Kidney tubule cell (primary cell): ENCODE measurements at regions not wholly inside any gene's neighbourhood (a gene's known extent, or its start where the extent isn't known, plus 50 kb on each side); places are given as distances from the start of the nearest gene placed in this dataset.
A peak's percentile ranks its signal among the peaks of the same experiment; 100 is the strongest.
"Not testable (repeated sequence)": the region's sequence is repeated elsewhere in the genome, so short reads cannot be mapped to it uniquely, and the experiment has no call there.

Experiments
- DNase-seq: peaks from one replicate; pipeline ENCODE4 v3.0.0-alpha.2; 2018; ENCODE audit warnings: low spot score

DNA sequence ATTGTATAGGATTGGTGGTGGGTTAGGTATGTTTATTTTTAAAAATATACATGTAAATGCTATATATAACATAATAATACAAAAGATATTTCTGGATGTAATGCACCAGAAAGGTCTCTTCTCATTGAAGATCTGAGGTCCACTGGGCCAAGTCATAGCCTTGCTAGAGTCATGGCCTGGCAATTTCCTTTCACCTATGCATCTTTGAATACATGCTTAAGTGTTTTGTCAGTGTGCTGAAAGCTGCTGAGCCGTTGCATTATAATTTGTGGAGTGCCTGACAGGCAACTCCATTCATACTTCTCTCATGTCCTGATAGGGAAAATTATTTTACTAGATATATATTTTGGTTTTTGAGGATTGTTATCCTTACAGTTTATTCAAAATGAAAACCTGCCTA, 410.2 kb upstream of the CT83 start:
- peak; percentile 70 for DNase-seq

DNA sequence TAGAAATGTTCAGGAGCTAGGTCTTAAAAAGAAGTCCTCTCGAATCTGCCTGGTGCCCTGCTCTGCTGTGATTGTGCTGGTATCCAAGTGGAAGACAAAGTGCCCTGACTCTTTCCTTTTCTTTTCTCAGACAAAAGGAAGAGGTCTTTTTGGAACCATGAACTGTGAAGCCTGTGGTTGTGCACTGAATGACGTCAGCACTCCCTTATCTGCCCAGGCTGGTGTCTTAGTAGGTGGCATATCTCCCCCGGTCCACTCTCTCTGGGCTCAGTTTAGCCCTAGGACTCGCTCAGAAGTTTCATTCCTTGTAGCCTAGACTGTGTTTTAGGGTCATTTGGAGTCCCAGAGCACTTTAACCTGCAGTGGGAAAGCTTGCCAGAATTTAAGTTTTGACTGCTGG, 400.3 kb upstream of the CT83 start:
- no peak for DNase-seq

DNA sequence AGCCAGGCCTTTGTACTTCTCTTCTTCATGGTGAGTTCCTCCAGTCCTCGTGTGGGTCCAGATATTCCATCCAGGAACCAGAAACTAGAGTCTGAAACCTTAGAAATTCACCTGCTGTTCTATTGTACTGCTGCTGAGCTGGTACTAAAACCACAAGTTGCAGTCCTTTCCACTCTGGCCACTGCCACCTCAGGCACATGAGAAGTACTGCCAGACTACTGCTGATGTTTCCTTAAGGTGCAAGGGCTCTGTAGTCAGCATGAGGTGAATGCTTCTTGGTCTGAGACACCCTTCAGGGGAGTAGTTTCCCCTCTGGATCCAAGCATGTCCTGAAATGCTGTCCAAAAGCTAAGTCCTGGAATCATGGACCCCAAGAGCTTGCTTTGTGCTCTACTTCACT, 399.6 kb upstream of the CT83 start:
- no peak for DNase-seq

DNA sequence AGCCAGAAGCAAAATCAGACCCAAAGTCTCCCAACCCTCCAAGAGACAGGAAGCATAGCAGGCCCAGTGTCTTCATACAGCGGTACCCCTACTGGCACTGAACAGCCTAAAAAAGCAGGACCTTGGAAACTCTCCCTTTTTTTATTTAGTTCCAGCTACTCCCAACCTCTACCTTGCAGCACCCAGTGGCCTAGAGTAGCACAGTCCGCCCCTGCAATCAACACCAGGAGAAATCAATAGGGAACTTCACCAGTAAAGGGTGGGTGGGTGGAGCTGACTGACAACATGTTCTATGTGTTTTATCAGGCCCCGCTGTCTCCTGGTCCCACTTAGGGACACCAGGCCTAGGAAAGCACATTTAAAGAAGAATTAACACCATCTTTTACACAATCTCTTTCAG, 378.5 kb upstream of the CT83 start:
- no peak for DNase-seq

DNA sequence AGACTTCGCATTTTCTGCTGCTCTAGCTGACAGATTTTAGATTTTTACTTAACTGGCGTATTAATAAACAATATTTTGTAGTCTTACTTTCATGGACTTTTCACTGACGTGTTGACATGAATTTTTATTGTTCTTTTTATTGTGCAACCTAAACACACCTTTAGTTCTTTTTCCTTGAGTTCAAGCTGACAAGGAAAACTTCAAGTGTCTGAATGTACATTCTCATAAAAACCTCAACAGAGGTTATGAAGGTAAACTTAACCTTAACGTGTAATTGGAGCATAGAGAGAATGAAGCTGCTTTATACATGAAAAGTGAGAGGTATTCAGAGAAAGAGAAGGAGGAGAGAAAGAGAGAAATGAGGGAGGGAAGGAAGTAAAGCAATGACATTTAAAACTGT, 364.3 kb upstream of the CT83 start:
- no peak for DNase-seq

DNA sequence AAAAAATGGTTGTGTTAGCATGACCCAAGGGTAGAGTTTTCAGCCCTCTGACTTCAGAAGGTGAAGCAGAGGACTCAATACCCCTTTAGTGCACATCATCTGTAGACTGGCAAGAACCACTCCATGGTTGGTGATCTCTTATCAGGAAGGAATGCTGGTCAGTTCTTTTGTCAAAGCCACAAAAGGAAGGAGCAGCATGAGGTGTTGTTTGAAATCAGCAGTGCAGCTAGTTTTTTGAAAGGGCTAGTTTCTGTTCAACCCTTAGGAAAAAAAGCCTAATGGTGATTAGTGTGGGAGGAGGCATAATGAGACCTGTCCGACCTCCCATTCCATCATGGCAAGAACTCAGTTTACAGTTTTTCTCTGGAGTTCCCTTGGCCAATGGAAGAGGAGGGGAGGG, 362.0 kb upstream of the CT83 start:
- no peak for DNase-seq

DNA sequence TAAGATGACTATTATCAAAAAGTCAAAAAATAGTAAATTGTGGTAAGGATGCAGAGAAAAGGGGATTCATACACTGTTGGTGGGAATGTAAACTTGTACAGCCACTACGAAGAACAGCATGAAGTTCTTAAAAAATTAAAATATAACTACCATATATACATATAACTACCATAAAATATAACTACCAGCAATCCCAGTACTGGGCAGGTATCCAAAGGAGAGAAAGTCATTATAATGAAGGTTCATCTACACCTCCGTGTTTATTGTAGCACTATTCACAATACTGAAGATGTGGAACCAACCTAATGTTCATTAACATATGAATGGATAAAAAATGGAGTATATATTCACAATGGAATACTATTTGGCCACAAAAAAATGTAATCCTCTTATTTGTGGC, 360.9 kb upstream of the CT83 start:
- no peak for DNase-seq

DNA sequence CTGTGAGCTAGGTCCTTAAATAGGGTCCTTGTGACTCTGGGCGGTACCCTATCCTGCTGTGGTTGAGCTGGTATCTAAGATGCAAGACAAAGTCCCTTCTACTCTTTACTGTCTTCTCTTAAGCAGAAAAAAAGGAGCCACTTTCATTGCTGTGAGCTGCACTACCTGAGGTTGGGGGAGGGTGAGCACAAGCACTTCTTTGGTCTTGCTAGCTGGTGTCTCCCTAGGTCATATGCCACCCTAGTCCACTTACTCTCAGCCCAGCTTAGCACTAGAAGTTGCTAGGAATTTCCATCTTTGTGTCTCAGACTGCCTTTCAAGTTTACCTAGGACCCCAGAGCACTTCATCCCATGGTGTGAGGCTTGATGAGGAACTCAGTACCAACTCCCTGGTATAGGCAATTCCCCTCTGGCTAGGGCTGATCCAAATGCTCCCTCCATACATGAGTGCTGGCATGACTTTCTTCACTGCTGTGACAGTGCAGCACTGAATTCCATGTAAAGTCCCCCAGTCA, 343.6 kb upstream of the CT83 start:
- DNase-seq = no peak

DNA sequence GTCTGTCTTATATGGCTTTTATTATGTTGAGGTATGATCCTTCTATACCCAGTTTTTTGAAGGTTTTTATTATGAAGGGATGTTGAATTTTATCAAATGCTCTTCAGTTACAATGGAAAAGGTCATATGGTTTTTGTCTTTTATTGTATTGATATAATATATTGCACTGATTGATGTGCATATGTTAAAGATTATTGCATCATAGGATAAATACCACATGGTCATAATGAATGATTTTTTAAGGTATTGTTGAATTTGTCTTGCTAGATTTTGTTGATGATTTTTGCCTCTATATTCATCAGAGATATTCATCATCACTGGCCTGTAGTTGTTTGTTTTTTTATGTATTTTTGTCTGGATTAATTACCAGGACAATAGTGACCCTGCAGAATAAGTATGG, 339.2 kb upstream of the CT83 start:
- no peak for DNase-seq

DNA sequence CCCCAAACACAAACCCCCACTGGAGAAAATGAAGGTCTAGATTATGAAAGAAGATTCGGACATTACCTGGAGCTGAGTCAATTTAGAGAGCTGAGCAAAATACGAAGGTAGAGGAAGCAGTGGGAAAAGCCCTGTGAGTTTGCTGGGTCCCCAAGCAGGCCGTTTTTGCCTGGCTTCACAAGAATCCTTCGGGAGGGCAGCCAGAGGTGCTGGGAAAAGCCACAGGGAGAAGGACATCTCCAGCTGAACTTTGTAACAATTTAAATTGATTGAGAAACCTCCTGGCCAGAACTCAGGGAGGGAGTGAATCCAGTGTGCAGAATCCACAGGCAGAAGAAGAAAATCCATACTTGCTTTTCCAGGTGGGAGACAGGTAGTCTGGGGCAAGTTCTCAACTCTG, 319.1 kb upstream of the CT83 start:
- no peak for DNase-seq

DNA sequence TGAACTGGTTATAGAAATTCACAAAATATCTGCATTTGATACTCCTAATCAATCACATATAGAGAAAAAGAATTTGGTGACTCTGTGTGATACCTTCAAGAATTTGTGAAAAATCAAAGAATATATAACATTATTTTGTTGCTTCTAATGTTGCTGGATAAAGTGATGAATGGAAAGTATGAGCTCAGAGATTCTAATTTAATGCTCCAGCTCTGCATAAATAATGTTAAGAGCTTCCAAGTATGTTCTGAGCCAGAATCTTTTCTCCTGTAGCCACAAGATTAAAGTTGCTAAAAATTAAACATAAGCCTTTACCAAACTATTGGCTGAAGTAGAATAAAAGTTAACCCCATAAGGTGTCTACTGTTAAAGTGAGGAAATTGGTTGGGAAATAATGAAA, 294.7 kb upstream of the CT83 start:
- DNase-seq = no peak

DNA sequence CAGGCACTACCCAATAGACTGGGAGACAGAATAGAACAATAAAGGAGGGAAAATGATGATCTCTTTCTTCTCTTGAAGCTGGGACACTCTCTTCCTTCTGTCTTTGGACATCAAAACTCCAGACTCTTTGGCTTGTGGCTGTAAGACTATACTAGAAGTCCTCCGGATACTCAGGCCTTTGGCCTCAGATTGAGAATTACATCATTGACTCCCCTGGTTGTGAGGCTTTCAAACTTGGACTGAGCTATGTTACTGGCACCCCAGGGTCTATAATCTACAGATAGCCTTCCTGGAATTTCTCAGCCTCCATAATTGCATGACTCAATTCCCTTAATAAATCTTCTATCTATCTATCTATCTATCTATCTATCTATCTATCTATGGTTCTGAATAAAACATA, 294.2 kb upstream of the CT83 start:
- no peak for DNase-seq

DNA sequence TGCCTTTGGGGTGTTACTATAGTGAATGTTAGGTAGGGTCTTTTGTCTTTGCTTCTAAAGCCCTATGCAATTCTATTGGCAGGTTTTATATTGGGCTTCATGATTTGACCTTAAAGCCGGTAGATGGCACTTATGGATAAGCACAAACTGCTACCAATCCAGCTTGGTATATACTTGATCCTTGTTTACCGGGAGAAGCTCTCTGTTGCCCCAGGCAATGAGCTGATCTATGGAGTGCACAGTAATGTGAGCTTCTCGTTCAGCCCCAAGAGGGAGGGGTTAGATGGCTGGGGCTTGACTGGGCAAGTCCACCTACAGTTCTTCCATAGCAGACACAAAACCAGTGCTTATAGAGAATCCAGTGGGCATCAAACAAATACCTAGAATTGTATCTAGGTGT, 287.2 kb upstream of the CT83 start:
- no peak for DNase-seq

DNA sequence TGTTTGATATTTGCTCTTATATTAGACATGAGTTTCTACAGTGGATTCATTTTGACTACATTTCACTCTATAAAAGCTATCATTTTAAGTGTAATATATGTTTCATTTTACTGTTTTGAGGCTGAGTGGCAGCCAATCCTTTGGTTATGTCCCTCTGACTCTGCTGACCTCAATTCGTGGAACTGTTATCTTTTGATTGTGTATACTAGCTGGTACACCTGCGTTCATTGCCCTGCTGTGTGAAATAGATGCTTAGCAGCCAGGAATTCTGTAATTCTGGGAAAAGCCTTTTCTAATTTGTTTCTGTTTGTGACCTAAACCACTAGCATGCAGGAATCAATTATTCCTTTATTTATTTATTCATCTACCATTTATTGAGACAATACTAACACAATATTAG, 269.4 kb upstream of the CT83 start:
- DNase-seq = no peak

DNA sequence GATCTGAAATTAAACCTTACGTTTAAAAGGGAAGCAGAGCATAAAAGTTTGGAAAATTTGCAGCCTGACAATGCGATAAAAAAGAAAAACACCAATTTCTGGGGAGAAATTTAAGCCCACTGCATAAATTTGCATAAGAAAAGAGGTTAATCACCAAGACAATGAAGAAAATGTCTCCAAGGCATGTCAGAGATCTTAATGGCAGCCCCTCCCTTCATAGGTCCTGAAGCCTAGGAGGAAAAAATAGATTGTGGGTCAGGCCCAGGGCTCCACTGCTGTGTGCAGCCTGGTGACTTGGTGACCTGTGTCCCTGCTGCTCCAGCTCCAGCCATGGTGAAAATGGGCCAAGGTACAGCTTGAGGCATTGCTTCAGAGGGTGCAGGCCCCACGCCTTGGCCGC, 264.0 kb upstream of the CT83 start:
- no peak for DNase-seq

DNA sequence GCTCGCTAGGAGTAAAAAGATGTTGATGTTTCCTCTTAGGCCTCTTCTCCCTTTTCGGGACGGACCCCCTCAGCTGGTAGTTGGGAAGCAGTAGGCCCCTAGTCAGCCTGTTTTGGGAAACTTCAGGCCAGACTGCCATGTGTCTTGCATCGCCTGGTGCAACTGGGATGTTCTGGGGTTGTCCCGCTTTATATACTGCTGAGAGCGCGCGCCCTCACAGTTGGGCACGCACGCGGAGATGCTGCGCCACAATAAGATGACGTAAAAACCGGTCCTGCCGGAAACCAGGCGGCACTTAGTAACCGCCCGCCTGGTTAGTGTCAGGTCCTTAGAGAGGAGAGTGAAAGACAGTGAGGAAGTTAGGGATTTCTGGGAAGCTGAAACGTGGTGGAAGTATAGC, 231.3 kb upstream of the CT83 start:
- no peak for DNase-seq

DNA sequence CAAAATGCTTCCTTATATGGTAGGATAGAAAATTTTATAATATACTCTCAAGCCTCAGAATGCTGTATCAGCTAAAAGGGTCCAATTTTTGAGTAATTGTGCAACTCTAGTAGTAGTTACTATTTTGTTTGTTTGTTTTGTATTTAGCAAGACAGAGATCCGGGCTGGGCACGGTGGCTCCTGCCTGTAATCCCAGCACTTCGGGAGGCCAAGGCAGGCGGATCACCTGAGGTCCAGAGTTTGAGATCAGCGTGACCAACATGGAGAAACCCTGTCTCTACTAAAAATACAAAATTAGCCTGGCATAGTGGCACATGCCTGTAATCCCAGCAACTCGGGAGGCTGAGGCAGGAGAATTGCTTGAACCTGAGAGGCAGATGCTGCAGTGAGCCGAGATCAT, 216.8 kb upstream of the CT83 start:
- DNase-seq = not testable (repeated sequence)

DNA sequence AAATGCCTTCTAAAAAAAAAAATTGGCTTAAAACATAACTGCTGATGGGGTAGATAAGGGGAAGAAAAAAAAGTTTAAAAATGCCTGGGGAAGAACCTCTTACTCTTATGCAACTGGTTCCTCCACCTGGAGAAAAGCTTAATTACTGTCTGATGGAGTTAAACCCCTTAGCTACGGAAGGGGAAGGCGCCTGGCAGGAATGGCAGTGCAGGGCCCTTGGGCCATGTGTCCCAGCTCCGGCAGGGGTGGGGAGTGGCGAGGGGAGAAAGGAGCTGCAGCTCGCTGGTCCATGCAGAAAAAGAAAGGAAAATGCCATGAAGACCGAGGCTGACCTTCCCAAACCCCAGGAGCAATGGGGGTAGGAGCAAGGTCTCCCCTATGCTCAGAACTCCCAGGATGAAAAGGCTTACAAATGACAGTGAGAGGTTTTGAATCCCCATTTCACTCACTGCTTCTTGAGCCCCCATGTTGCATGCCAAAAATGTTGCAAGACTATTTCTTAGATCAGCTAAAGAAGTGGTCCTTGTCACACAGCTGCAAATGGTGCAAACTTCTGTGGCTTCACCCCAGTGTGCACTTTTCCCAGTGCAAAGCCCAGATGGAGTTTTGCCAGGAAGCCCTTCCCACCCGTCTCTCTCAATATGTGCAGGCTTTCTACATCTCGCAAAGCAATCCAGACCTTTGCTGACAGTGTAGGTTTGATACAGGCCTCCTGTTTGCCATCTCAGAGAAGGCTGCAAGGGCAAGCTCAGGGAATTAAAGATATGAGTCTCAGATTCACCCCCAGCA, 204.8 kb upstream of the CT83 start:
- DNase-seq = no peak

DNA sequence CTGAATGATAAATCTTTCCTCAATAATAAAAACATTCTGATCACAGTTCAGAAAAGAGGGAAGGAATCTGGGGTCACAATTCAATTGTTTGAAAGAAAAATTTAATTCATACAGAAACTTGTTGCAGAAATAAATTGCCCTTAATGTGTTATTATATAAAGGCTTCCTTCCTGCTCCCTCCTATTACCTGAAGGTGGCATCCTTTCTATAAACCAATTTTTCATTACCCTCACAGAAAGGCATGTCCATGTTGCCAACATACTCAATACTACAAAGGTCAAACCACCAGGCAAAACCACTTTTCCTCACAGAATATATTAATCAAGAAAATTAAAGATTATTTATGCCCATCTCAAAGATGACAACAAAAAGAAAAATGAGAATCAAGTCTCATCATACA, 194.3 kb upstream of the CT83 start:
- no peak for DNase-seq

DNA sequence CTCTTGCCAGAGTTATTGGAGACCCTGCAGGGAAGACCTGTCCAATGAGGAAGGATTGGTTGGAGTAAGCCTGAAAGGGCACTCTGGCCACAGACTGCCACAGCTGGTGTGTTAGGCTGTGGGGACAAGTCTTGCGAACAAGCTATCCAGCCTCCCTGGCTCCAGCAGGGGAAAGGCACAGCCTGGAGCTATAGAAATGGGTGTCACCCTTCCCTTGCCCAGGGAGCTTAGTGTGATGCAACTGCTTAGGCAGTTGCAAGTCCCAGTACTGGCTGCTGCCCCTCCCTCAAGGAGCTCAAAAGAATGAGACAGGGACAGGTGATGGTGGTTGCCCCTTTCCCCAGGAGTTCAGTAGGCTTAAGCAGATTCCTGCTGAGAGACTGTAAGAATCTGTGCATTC, 165.7 kb upstream of the CT83 start:
- DNase-seq = no peak

DNA sequence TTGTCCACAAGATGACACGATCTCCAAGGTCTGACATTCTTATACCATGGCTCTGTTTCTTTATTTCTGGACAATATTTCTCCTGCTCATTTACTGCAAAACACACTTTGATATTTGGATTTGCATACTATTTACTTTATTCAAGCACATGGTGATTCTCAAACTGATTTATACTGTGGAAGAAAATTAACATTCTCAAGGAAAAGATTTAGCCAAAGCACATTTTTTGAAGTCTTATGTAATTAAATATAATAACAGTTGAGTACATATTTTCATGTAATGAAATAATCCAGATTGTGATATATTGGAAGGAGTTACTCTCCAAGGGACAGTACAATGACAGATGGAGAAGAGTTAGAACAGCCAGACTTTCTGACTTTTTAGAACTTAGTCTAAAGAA, 155.8 kb upstream of the CT83 start:
- DNase-seq = no peak

DNA sequence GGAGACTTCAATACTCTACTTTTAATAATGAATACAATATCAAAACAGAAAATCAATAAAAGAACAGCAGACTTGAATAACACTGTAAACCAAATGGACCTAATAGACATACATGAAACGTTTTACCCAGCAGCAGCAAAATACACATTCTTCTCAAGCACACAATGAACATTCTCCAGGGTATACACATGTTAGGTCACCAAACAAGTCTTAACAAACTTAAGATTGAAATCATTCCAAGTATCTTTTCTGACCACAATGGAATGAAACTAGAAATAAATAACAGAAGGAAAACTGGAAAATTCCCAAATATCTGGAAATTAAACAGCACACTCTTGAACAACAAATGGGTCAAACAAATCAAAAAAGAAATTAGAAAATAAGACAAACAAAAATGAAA, 145.0 kb upstream of the CT83 start:
- no peak for DNase-seq

DNA sequence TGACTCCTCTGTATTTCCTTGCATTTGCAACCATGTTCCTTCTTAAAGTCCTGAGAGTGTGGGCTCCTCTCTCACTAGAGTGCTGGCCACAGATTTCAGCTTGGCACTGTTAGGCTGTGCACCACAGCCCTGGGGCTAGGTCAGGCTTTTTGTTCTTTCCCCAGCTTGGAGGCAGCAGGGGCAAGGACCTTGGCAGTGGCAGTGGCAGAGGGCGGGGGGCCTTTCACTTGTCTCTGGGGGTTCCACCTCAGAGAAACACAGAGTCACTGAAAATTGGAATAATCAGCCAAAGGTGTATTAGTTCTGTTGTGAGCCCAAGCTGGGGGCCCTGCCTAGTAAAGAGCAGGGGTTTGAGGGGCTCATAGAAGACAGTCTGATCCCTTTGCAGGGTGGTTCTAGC, 142.8 kb upstream of the CT83 start:
- no peak for DNase-seq

DNA sequence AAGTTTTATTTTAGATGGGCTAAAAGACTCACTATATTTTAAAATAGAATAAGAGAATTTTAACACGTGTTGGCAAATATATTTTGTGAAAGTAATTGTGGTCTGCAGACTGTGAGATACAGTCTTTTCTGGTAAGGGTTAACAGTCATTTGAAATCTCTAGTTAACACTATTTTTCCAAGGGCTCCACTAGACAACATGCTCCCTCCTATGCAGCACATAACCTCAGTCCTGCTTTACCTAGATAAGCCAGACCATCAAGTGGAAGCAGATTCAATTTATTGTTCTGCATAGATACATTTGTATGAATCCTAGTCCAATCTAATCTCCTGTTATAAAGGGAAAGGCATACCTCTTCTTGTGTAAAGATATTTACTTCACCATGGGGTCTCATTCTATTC, 133.2 kb upstream of the CT83 start:
- no peak for DNase-seq
